Activated T-cell treated with anti-CD3 and anti-CD28 coated beads, Interleukin-2, amount 50 U/mL, for 24 hours (primary cell): ENCODE measurements at regions not wholly inside any gene's neighbourhood (a gene's known extent, or its start where the extent isn't known, plus 50 kb on each side); places are given as distances from the start of the nearest gene placed in this dataset.

Experiments used
- DNase-seq: peaks from one replicate; pipeline ENCODE4 v3.0.0-alpha.2; 2020
- H3K27ac Mint-ChIP-seq: 2 replicates; pipeline ENCODE4 v1.8.0; 2020; ENCODE audit warnings: mild to moderate bottlenecking, mixed read lengths
- H3K27me3 Mint-ChIP-seq: 2 replicates; pipeline ENCODE4 v1.8.0; 2020; ENCODE audit warnings: mixed read lengths
- H3K36me3 Mint-ChIP-seq: 2 replicates; pipeline ENCODE4 v1.8.0; 2020; ENCODE audit warnings: low read depth, mixed read lengths
- H3K4me1 Mint-ChIP-seq: 2 replicates; pipeline ENCODE4 v1.8.0; 2020; ENCODE audit warnings: low read depth, mixed read lengths
- H3K4me3 Mint-ChIP-seq: 2 replicates; pipeline ENCODE4 v1.8.0; 2020; ENCODE audit warnings: mild to moderate bottlenecking, moderate library complexity, mixed read lengths
- H3K9me3 Mint-ChIP-seq: 2 replicates; pipeline ENCODE4 v1.8.0; 2020; ENCODE audit warnings: mixed read lengths

DNA sequence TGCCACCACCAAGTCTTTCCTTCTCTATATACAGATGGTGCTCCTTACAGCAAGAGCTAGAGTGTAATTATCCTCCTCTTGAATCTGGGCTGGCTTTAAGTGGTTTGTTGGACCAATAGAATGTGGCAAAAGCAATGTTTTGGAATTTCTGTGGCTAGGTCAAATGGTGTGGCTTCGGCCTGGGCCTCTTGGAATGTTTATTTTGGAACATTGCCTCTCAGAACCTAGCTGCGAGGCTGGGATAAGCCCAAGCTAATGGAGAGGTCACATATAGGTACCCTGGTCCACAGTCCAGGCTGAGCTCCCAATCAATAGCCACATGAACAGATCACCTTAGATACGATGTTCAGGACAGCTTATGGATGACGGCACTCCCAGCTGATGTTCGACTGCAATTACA is 556.7 kb downstream of the TYW1 start:
- no peaks in the 10 kb centered on the region for H3K4me1 Mint-ChIP-seq
- no peak overlapping the region for H3K27ac Mint-ChIP-seq
- no peaks in the 10 kb centered on the region for H3K27me3 Mint-ChIP-seq
- H3K36me3 Mint-ChIP-seq, result no peaks in the 10 kb centered on the region
- no peak for DNase-seq
- no peaks in the 10 kb centered on the region for H3K9me3 Mint-ChIP-seq
- no peak overlapping the region for H3K4me3 Mint-ChIP-seq

DNA sequence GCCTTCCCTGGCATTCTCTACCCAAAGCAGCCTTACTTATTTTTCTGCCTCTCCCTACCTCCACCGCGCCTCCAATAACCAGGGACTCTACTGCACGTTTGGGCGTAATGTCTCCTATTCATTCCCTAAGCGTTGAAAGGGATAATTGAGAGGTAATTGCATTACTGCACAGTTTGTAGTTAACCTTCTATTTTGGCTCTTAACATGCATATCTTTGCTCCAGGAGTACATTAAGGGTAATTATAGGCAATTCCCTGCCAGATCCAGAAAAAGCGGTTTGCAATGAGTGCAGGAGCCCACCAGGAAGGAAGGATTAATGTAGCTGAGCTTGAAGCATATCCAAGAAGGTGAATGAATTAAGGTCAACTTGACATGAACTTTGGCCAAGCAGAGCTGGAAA is 558.4 kb downstream of the TYW1 start:
- peaks cover 3% of the 10 kb centered on the region for H3K9me3 Mint-ChIP-seq
- H3K36me3 Mint-ChIP-seq, result no peaks in the 10 kb centered on the region
- no peak for DNase-seq
- no peaks in the 10 kb centered on the region for H3K27me3 Mint-ChIP-seq
- no peaks in the 10 kb centered on the region for H3K4me1 Mint-ChIP-seq
- no peak overlapping the region for H3K27ac Mint-ChIP-seq
- H3K4me3 Mint-ChIP-seq, result no peak overlapping the region

DNA sequence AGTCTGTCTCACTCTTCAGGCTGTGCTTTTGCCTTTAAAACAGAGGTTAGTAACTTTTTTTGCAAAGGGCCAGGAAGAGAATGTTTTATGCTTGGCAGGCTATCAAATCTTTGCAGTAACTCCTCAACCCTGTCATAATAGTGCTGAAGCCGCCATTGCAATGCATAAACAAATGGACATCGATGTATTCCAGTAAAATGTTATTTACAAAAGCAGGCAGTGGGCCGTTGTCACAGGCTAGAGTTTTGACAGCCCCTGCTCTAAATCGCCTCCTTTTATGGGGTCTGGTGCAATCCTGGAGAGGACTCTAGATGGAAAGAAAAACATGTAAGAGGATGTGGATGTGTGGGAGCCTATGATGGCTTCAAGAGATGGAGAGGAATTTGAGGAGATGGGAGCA is 568.3 kb downstream of the TYW1 start:
- no peaks in the 10 kb centered on the region for H3K27me3 Mint-ChIP-seq
- no peaks in the 10 kb centered on the region for H3K4me1 Mint-ChIP-seq
- no peaks in the 10 kb centered on the region for H3K36me3 Mint-ChIP-seq
- H3K4me3 Mint-ChIP-seq, result no peak overlapping the region
- DNase-seq, result no peak
- H3K9me3 Mint-ChIP-seq, result peaks cover 12% of the 10 kb centered on the region
- no peak overlapping the region for H3K27ac Mint-ChIP-seq

DNA sequence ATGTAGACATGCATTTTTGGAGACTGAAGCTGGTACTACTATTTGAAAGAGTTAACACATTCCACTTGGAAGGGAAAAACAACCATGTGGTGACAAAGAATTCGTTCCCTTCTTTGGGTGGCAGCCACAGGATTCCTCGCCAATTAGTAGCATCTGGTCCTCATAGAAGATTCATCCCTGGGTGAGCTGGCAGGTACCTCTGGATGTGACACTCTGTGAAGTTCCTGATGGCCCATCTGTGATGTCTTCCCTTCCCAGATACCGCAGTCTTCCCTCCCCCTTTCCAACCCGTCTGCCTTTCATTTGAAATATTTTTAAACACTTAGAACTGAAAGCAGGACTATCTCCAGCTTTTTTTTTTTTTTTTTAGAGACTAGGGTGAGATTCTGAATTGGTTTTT is 569.5 kb downstream of the TYW1 start:
- Mint-ChIP-seq H3K27me3 (no peaks in the 10 kb centered on the region), H3K36me3 (no peaks in the 10 kb centered on the region), H3K9me3 (peaks cover 11% of the 10 kb centered on the region), H3K4me1 (no peaks in the 10 kb centered on the region), H3K4me3 (no peak overlapping the region), H3K27ac (no peak overlapping the region)
- no peak for DNase-seq

DNA sequence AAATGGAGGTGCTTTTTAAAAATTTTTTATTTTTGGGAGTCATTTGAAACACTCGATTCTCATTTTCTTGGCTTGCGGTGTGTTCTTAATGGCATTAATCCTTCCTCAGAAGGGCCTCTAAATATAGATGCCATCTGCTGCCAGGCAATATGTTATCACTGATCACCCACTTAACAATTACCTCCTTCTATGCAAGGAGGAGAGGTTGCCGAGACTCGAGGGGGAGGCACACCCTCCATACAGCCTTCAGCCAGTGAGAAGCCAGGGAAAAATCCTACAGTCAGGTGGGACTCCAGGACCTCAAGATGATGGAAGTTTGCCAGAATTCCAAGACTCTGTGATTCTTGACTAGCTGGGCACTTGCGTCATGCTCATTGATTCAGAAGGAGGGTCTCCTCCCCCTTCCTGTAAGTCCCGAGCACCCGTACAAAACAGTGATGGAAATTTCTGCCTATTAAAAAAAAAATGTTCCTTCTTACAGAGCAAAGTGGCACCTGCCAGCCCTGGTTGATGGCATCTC is 574.5 kb downstream of the TYW1 start:
- H3K4me3 Mint-ChIP-seq, result no peak overlapping the region
- H3K36me3 Mint-ChIP-seq, result no peaks in the 10 kb centered on the region
- H3K27ac Mint-ChIP-seq, result no peak overlapping the region
- H3K4me1 Mint-ChIP-seq, result no peaks in the 10 kb centered on the region
- no peaks in the 10 kb centered on the region for H3K27me3 Mint-ChIP-seq
- DNase-seq, result no peak
- H3K9me3 Mint-ChIP-seq, result peaks cover 1% of the 10 kb centered on the region

DNA sequence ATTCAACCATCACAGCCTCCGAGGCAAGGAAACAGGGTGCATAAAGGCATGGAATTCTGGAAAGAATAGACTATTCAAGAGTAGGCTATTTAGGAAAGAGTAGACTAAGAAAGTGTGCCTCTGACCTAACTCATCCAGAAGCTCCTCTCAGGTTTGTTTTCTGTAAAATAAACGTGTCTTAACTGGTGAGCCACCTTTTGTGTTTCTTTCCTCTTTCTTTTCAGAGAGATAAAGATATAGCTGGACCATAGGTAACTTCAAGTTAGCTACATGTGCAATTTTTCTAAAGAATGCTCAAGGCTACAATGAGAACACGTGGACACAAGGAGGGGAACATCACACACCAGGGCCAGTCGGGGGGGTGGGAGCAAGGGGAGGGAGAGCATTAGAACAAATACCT is 577.0 kb downstream of the TYW1 start:
- H3K36me3 Mint-ChIP-seq, result no peaks in the 10 kb centered on the region
- H3K4me3 Mint-ChIP-seq, result no peak overlapping the region
- no peaks in the 10 kb centered on the region for H3K27me3 Mint-ChIP-seq
- H3K9me3 Mint-ChIP-seq, result no peaks in the 10 kb centered on the region
- no peak for DNase-seq
- no peaks in the 10 kb centered on the region for H3K4me1 Mint-ChIP-seq
- no peak overlapping the region for H3K27ac Mint-ChIP-seq

DNA sequence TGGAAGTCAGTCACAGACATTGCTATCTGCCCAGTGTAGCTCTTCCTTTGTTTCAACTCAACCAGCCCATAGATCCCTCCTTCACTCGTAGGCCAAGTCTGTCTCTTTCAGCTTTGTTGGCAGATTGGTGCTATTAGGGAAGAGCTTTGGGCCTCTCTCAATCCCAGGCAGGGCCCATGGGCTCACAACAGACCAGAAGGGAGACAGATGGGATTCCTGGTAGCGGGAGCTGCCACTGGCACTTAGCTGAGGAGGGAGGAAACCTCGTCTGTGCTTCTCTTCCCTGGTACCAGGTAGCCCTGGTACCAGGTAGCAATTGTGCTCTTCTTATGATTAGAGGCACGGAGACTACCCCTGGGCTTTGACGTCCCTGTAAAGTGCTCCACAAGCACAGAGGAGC is 592.0 kb downstream of the TYW1 start:
- no peaks in the 10 kb centered on the region for H3K27me3 Mint-ChIP-seq
- no peak overlapping the region for H3K4me3 Mint-ChIP-seq
- no peak overlapping the region for H3K27ac Mint-ChIP-seq
- H3K4me1 Mint-ChIP-seq, result no peaks in the 10 kb centered on the region
- peaks cover 19% of the 10 kb centered on the region for H3K9me3 Mint-ChIP-seq
- DNase-seq, result no peak
- no peaks in the 10 kb centered on the region for H3K36me3 Mint-ChIP-seq

DNA sequence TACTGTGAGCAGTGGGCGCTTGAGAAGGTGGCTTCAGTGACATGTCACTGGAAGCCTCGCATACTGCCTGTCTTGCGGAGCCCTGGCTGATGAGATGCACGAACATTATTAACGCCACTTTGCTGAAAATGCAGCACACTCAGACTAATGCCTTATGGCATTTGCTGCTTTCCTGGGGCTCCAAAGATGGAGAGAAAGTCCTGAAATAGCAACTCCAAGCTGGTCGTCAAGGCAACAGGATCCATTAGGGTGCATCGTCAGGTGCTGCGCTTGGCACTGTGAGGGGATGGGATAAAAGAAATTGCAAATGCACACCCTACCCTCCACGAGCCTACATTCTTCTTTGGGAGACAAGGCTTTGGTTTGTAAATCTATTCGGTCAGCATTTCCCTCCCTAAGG is 592.5 kb downstream of the TYW1 start:
- H3K4me3 Mint-ChIP-seq, result no peak overlapping the region
- H3K36me3 Mint-ChIP-seq, result no peaks in the 10 kb centered on the region
- no peaks in the 10 kb centered on the region for H3K27me3 Mint-ChIP-seq
- H3K27ac Mint-ChIP-seq, result no peak overlapping the region
- peaks cover 19% of the 10 kb centered on the region for H3K9me3 Mint-ChIP-seq
- no peaks in the 10 kb centered on the region for H3K4me1 Mint-ChIP-seq
- no peak for DNase-seq

DNA sequence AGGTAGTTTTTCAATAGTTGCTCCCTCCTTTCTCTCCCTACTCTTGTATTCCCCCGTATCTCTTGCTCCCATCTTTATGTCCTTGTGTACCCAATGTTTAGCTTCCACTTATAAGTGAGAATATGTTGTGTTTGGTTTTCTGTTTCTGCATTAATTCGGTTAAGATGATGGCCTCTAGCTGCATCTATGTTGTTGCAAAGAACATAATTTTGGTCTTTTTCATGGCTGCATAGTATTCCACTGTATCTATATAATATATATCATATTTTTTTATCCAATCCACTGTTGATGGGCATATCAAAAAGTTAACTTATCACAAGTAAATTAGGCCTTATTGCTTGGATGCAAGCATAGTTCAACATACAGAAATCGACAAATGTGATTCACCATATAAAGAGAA is 594.0 kb downstream of the TYW1 start:
- H3K9me3 Mint-ChIP-seq, result peaks cover 16% of the 10 kb centered on the region

DNA sequence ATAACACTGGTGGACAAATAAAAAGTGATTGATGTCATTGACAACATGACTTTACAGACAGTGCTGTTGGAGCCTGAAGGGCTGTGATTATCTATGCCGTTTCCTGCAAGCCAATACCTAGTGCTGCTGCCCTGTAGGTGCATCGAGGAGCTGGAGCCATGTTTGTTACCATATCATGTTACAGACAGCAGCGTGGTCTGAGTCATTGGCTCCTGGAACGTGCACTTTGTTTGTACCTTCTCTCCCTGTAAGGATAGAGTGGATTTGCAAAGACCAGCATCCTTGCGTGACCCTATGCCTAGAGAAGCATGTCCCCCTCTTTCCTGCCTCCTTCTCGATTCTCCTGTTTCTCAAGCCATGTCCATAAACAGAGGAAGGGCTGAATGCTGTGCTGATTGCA is 597.2 kb downstream of the TYW1 start:
- Mint-ChIP-seq H3K36me3 (no peaks in the 10 kb centered on the region), H3K4me3 (no peak overlapping the region), H3K9me3 (peaks cover 12% of the 10 kb centered on the region), H3K4me1 (no peaks in the 10 kb centered on the region), H3K27ac (no peak overlapping the region), H3K27me3 (no peaks in the 10 kb centered on the region)
- no peak for DNase-seq

More for the DNA sequence above, 594.0 kb downstream of the TYW1 start:
- DNase-seq, result no peak
- Mint-ChIP-seq H3K36me3 (no peaks in the 10 kb centered on the region), H3K27me3 (no peaks in the 10 kb centered on the region), H3K4me3 (no peak overlapping the region), H3K27ac (no peak overlapping the region), H3K4me1 (no peaks in the 10 kb centered on the region)

DNA sequence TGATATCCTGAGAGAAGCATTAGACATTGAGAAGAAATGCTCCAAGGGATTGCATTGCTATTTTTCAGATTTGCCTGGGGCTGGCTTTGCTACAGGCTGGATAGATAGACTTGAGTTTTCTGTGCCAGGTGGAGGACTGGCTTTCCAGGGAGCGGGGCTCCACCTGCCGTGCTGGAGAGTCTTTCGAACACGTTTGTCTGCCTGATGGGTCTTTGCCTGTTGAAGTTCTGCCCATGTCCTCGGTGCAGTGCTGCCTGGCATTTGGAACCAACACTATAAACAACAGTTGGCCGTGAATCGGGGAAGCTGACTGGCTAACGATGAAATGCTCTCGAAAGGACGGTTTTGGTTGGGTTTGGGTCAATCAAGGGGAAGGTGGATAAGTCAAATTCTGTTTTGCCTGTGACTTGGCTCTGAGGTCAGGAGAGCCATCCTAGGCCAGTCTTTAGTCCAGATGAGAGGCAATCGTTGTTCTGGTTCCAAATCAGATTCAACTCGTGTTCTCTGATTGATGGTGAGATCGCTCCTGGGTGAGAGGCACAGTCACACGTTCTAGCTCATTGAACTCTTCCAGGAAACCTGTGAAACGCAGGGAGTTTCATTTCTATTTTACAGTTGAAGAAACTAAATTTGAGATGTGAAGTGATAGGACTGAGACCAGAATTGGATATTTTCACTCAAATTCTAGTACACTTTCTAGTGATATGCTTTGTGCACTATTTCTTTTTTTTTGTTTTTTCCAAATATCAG is 599.0 kb downstream of the TYW1 start:
- DNase-seq, result no peak
- H3K9me3 Mint-ChIP-seq, result peaks cover 12% of the 10 kb centered on the region
- H3K36me3 Mint-ChIP-seq, result no peaks in the 10 kb centered on the region
- H3K27me3 Mint-ChIP-seq, result no peaks in the 10 kb centered on the region
- no peak overlapping the region for H3K4me3 Mint-ChIP-seq
- H3K27ac Mint-ChIP-seq, result no peak overlapping the region
- no peaks in the 10 kb centered on the region for H3K4me1 Mint-ChIP-seq

DNA sequence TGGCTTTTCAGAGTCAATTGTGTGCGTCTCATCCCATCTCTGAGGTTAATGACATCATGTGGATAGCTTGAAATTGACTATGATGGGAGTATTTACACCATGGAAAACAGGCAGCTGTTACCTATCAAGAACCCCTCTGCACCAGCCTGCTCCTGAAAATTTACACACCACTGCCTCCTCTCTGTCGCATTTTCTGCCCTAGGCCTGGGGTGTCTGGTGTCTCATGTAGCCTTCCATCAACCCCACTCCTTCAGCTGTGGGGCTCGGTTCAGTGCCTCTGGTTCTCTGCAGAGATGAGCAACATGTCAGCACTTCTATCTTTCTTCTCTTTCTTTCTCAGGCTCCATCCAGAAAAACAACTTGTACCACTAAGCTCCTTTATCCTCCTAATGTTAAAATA is 600.5 kb downstream of the TYW1 start:
- no peaks in the 10 kb centered on the region for H3K4me1 Mint-ChIP-seq
- no peak for DNase-seq
- H3K36me3 Mint-ChIP-seq, result no peaks in the 10 kb centered on the region
- H3K4me3 Mint-ChIP-seq, result no peak overlapping the region
- H3K9me3 Mint-ChIP-seq, result peaks cover 13% of the 10 kb centered on the region
- H3K27ac Mint-ChIP-seq, result no peak overlapping the region
- H3K27me3 Mint-ChIP-seq, result no peaks in the 10 kb centered on the region

DNA sequence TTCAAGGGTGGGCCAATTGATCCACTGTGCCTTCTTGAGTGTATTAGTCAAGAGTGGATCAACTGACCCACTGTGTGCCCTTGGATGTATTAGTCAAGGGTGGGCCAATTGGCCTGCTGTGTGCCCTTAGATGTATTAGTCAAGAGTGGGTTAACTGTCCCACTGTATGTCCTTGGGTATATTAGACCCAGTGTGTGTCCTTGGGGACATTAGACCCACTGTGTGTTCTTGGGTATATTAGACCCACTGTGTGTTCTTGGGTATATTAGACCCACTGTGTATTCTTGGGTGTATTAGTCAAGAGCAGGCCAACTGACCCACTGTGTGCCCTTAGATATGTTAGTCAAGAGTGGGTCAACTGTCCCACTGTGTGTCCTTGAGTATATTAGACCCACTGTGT is 601.8 kb downstream of the TYW1 start:
- no peaks in the 10 kb centered on the region for H3K27me3 Mint-ChIP-seq
- no peak overlapping the region for H3K4me3 Mint-ChIP-seq
- no peak overlapping the region for H3K27ac Mint-ChIP-seq
- H3K9me3 Mint-ChIP-seq, result peaks cover 14% of the 10 kb centered on the region
- no peaks in the 10 kb centered on the region for H3K36me3 Mint-ChIP-seq
- DNase-seq, result no peak
- H3K4me1 Mint-ChIP-seq, result no peaks in the 10 kb centered on the region

DNA sequence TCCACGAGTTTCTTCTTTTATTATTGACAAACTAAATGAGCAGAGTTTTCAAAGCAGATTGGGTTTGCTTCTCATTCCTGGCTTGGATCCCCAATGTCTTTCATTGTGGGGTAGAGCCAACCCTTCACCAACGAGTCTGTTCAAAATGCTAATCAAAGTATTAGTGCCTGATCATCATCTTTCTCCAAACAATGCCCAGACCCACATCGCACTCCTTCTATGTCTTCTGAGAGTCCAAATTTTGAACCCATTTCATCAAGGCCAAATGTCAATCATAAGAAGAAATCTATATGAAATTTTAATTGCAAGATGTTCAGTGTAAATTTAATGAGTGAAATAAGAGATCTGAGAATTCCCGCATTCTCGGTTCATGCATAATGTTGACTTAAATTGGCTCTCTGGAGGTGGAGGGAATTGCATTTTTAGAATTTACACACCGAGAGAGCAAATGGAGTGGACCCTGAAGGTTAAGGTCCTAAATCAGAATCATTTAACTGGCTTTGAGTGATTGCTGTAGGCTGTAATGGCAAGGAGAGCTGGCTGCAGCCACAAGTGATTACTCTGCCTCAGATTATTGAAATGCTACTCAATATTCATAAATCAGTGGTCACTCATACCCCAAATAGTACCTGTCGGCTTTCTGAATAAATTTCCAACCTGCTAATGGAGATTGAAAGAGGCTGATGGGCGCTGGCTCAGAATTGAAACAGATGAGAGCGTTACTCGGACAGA is 602.9 kb downstream of the TYW1 start:
- no peak for DNase-seq
- Mint-ChIP-seq H3K27me3 (no peaks in the 10 kb centered on the region), H3K27ac (no peak overlapping the region), H3K4me3 (no peak overlapping the region), H3K36me3 (no peaks in the 10 kb centered on the region), H3K4me1 (no peaks in the 10 kb centered on the region), H3K9me3 (peaks cover 14% of the 10 kb centered on the region)

DNA sequence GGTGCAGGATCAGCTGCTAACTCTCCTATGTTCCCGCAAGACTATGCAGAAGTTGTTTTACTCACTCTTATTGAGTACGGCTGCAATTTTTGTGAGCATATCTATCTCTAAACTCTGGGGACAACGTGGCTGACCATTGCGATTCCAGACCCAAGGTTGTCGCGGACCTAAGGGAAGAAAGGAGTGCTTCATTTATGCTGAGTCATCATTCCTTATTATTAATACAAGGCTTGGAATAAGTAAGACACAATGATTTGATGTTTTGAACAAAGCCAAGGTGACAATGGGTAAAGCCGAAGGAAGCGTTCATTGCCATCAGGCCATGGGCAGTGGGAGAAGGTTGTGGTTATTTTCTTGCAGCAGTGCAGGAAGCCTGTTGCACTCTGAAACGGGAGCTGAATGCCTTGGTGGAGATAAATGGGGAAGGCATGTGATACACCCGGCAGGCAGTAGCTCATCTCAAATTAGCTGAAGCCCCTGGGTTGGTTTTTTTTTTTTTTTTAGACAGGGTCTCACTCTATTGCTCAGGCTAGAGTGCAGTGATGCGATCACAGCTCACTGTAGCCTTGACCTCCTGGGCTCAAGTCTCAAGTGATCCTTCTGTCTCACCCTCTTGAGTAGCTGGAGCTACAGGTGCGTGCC is 605.7 kb downstream of the TYW1 start:
- DNase-seq, result no peak
- no peaks in the 10 kb centered on the region for H3K4me1 Mint-ChIP-seq
- H3K27me3 Mint-ChIP-seq, result no peaks in the 10 kb centered on the region
- no peak overlapping the region for H3K27ac Mint-ChIP-seq
- H3K9me3 Mint-ChIP-seq, result peaks cover 26% of the 10 kb centered on the region
- no peaks in the 10 kb centered on the region for H3K36me3 Mint-ChIP-seq
- no peak overlapping the region for H3K4me3 Mint-ChIP-seq
